Osteoblast (primary cell): ENCODE measurements at regions not wholly inside any gene's neighbourhood (a gene's known extent, or its start where the extent isn't known, plus 50 kb on each side); places are given as distances from the start of the nearest gene placed in this dataset.

ENCODE experiments used
- DNase-seq: peaks from one replicate; pipeline ENCODE4 v3.0.0; 2011; ENCODE audit warnings: low spot score, mixed read lengths; ENCODE audit not compliant: insufficient read length; ENCODE audit errors: missing footprints
- H2AFZ ChIP-seq: 2 replicates; pipeline ENCODE4 v1.6.0; 2011; ENCODE audit warnings: mild to moderate bottlenecking, low read length
- H3K27ac ChIP-seq: 2 replicates; pipeline ENCODE4 v1.5.1; 2011; ENCODE audit warnings: mild to moderate bottlenecking, low read depth, low read length, moderate library complexity
- H3K27me3 ChIP-seq: 2 replicates; pipeline ENCODE4 v1.6.0; 2012; ENCODE audit warnings: mild to moderate bottlenecking, control low read depth, inconsistent platforms, low read length, moderate library complexity; ENCODE audit not compliant: insufficient read depth
- H3K36me3 ChIP-seq: 2 replicates; pipeline ENCODE4 v1.5.1; 2011; ENCODE audit warnings: mild to moderate bottlenecking, low read length, control low read depth, moderate library complexity; ENCODE audit not compliant: insufficient read depth
- H3K4me1 ChIP-seq: 2 replicates; pipeline ENCODE4 v1.5.1; 2011; ENCODE audit warnings: mild to moderate bottlenecking, low read length, control low read depth, moderate library complexity; ENCODE audit not compliant: insufficient read depth
- H3K4me2 ChIP-seq: 2 replicates; pipeline ENCODE4 v1.6.0; 2011; ENCODE audit warnings: mild to moderate bottlenecking, low read length; ENCODE audit not compliant: insufficient read depth
- H3K4me3 ChIP-seq: fragments of 200-600 bp; sonication (generic); 3 replicates; pipeline ENCODE4 v1.5.1; 2012; ENCODE audit warnings: mild to moderate bottlenecking, low read length, inconsistent platforms; ENCODE audit not compliant: insufficient read depth
- H3K79me2 ChIP-seq: 2 replicates; pipeline ENCODE4 v1.6.0; 2012; ENCODE audit warnings: mild to moderate bottlenecking, low read length, control low read depth, inconsistent platforms; ENCODE audit not compliant: insufficient read depth
- H3K9me3 ChIP-seq: 2 replicates; pipeline ENCODE4 v1.5.1; 2011; ENCODE audit warnings: low read depth, low read length, control low read depth
- H4K20me1 ChIP-seq: 2 replicates; pipeline ENCODE4 v1.6.0; 2012; ENCODE audit warnings: mild to moderate bottlenecking, low read length, control low read depth; ENCODE audit not compliant: insufficient read depth
- TF ChIP-seq, protein P1 (sequence below): IDR thresholded peaks from 2 replicates; pipeline ENCODE4 v1.5.1; 2011; ENCODE audit warnings: mild to moderate bottlenecking, low read depth, low read length, moderate library complexity; ENCODE audit errors: extremely low read depth

DNA sequence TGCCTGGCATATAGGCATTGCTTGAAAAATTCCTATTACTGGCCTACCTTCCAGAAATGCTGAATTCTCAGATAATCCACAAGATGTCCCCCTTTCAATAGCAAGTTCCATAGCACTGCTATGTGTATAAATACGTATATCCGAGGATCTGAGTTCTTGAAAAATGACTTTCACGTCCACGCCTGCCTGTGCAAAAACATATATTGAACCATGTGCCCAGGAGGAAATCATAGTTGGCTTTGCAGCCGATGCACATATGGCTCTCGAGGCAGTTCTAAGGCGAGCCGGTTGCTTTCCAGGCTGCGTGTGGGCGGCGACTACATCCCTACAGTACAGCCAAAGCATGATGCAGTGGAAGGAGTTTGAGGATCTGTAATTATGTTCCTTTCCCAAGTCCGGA, 55.4 kb upstream of the ESX1 start:
- H3K27me3 ChIP-seq, result peaks cover 12% of the 10 kb centered on the region
- peak overlapping the region; percentile 37 for H3K4me3 ChIP-seq
- H3K36me3 ChIP-seq, result no peaks in the 10 kb centered on the region
- H3K9me3 ChIP-seq, result no peaks in the 10 kb centered on the region
- TF ChIP-seq, protein P1, sequence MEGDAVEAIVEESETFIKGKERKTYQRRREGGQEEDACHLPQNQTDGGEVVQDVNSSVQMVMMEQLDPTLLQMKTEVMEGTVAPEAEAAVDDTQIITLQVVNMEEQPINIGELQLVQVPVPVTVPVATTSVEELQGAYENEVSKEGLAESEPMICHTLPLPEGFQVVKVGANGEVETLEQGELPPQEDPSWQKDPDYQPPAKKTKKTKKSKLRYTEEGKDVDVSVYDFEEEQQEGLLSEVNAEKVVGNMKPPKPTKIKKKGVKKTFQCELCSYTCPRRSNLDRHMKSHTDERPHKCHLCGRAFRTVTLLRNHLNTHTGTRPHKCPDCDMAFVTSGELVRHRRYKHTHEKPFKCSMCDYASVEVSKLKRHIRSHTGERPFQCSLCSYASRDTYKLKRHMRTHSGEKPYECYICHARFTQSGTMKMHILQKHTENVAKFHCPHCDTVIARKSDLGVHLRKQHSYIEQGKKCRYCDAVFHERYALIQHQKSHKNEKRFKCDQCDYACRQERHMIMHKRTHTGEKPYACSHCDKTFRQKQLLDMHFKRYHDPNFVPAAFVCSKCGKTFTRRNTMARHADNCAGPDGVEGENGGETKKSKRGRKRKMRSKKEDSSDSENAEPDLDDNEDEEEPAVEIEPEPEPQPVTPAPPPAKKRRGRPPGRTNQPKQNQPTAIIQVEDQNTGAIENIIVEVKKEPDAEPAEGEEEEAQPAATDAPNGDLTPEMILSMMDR, result peak; percentile 53
- peaks cover 5% of the 10 kb centered on the region for H3K4me1 ChIP-seq
- H3K79me2 ChIP-seq, result no peaks in the 10 kb centered on the region
- H4K20me1 ChIP-seq, result no peaks in the 10 kb centered on the region
- H2AFZ ChIP-seq, result peak overlapping the region; percentile 16
- no peak for DNase-seq
- no peak overlapping the region for H3K27ac ChIP-seq
- peak overlapping the region; percentile 74 for H3K4me2 ChIP-seq

DNA sequence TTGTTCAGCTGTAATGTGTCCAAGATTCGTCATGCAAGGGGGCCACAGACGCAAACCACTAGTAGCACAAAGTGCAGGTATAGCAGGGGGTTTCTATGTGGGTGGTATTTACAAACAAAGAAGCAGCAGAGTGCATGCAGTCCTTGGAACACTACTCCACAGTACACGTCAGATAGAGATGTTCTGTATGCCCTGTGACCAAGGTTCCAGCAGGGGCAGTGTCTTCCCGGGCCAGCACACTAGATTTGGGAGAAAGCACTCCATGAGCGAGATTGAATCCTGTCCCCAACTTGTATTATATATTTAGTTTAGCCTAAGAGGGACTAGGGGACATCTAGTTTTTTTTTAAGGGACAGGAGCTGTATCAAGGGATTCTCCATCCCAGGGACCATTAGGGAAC, 54.4 kb upstream of the ESX1 start:
- Histone ChIP-seq H3K4me3 (no peak overlapping the region), H4K20me1 (no peaks in the 10 kb centered on the region), H3K36me3 (no peaks in the 10 kb centered on the region), H3K27me3 (peaks cover 11% of the 10 kb centered on the region), H3K9me3 (no peaks in the 10 kb centered on the region), H3K27ac (no peak overlapping the region), H3K4me2 (no peak overlapping the region), H2AFZ (no peak overlapping the region), H3K79me2 (no peaks in the 10 kb centered on the region), H3K4me1 (peaks cover 5% of the 10 kb centered on the region)
- TF ChIP-seq, protein P1, result peak; percentile 28
- no peak for DNase-seq

DNA sequence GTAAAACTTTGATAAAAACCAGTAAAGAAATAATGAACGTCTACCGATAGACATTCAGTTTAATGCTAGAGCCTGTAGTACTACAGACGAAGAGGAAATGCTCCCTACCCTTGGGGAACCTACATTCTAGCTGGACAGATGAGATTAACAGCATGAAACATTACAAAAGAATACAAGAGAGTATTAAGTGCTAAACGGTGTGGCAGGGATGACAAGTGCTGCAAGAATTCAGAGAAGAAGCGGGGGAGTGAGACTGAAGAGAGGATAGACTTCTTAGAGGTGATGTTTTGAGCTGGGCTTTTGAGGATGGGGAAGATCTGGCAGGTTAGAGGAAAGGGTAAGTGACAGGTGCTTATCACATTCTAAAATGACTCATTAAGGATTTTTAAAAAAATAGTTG, 52.6 kb upstream of the ESX1 start:
- Histone ChIP-seq H3K27me3 (peaks cover 11% of the 10 kb centered on the region), H3K4me3 (no peak overlapping the region), H3K36me3 (no peaks in the 10 kb centered on the region), H4K20me1 (no peaks in the 10 kb centered on the region), H3K4me2 (no peak overlapping the region), H3K9me3 (no peaks in the 10 kb centered on the region), H2AFZ (no peak overlapping the region), H3K27ac (no peak overlapping the region), H3K79me2 (no peaks in the 10 kb centered on the region), H3K4me1 (peaks cover 5% of the 10 kb centered on the region)
- no peak for DNase-seq
- TF ChIP-seq, protein P1, result no peak

DNA sequence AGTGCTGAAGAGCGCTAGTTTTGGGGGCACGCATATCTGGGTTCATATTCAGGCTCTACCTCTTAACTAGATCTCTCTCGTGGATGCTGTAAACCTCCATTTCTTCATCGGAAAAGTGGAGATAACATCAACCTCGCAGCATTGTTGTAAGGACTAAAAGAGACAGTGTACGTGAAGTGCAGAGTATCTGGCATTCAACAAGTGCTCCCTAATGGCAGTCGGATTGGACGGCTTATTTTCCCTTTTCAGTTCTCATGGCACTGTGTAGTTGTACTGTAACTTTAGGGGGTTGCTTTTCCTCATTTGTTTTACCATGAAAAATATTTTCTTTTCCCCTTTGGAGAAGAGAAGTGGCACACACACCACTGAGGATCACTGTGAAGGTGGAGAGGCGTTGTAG, 51.4 kb upstream of the ESX1 start:
- Histone ChIP-seq H3K27ac (no peak overlapping the region), H3K27me3 (peaks cover 11% of the 10 kb centered on the region), H3K4me2 (no peak overlapping the region), H3K79me2 (no peaks in the 10 kb centered on the region), H2AFZ (no peak overlapping the region), H3K4me3 (no peak overlapping the region), H4K20me1 (no peaks in the 10 kb centered on the region), H3K36me3 (no peaks in the 10 kb centered on the region), H3K9me3 (no peaks in the 10 kb centered on the region), H3K4me1 (peaks cover 5% of the 10 kb centered on the region)
- DNase-seq, result no peak
- TF ChIP-seq, protein P1, result no peak
